CD4-positive, alpha-beta T cell treated with Interleukin-1 beta for 1 hour (primary cell): ENCODE measurements at regions not wholly inside any gene's neighbourhood (a gene's known extent, or its start where the extent isn't known, plus 50 kb on each side); places are given as distances from the start of the nearest gene placed in this dataset.

ENCODE experiments used
- DNase-seq, 2 donors: peaks; one replicate each; pipeline ENCODE4 v3.0.0-alpha.2; 2020 to 2022

DNA sequence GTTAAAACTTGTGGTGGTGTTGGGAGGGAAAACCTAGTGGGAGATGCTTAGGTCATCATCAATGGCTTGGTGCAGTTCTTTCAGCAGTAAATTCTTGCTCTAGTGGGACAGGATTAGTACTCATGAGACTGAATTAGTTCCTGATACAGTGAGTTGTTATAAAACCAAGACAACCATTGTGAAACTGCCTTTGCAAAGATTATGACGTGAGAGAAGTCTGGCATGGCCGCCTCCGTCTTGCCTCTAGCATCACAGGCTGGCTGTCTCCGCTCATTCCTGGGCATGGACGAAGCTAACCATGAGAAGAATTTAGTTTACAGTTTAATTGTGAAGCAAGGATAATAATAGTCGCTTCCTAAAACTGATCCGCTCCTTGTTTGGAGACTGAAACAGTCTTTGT lies 186.4 kb downstream of the KIF20B start:
- DNase-seq: peak in 1 of 2 donors; percentile 60

DNA sequence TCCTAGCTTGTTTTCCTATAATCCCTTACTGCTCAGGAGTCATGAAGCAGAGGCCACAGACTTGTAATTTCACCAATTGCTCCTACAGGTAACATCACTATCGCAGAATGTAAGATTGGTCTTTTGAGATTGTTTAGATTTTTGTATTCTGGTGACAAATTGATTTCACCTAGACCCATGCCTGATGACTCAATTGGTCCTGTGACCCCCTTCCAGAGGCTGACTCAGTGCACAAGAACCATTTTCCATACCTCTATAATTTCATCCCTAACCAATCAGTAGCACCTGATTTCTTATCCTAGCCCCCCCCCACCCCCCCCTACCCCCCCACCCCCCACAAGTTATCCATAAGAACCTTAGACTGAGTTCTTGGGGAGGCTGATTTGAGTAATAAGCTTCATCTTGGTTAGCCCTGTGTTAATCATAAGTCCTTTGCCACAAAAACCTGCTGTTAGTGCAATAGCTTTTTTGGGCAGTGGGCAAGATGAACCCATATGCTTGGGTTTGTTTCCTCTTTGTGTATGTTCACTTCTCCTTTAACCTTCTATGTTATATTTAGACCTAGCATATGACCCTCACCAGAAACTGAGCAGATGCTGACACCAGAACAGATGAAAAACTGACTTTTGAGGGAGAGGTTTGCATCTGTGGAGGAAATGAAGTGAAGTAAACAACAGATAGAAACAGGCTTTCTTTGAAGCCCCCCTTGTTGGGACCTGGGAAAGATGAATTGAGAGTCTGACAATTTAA lies 187.1 kb downstream of the KIF20B start:
- peak; percentile 4 to 36 for DNase-seq

DNA sequence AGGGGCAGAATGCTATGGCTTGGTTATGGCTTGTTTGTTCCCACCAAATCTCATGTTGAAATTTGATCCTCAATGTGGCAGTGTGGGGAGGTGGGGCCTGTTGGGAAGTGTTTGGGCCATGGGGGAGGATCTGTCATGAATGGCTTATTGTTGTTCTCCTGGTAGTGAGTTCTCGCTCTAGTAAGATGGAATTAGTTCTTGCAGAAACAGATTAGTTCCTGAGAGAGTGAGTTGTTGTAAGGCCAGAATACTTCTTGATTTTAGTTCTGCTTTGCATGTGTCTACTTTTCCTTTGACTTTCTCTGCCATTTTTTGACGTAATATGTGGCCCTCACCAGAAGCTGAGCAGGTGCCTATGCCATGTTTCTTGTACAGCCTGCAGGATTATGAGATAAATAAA lies 188.2 kb downstream of the KIF20B start:
- no peak for DNase-seq

- DNase-seq: no peak
These were observed 189.7 kb downstream of the KIF20B start for GRCh38 chr10:89891006-89891535.

DNA sequence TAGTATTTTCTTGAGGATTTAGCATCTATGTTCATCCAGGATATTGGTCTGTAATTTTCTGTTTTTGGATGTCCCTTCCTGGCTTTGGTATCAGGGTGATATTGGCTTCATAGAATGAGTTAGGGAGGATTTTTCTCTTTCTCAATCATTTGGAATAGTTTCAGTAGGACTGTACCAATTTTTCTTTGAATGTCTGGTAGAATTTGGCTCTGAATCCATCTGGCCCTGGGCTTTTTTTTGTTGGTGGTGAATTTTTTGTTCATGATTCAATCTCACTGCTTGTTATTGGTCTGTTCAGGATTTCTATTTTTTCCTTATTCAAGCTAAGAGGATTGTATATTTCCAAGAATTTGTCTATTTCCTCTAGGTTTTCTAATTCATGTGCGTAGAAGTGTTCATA lies 192.7 kb downstream of the KIF20B start:
- DNase-seq: no peak

DNA sequence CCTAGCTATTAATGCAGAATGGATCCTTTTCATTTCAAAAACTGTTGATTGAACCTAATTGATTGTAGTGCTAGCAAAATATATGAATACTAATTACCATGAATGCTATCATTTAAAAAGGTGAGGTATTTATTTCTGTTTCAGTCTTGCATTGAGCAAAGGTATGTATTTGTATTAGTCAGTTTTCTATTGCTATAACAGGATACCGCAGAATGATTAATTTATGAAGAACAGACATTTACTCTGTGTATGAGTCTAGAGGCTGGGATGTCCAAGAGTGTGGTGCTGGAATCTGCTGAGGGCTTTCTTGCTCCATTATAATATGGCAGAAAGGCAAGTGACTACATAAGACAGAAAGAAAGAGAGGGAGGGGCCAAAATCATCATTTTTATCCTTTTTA lies 199.2 kb downstream of the KIF20B start:
- DNase-seq: no peak

GRCh38 chr10:89901895-89902294 lies 200.5 kb downstream of the KIF20B start:
- no peak for DNase-seq

DNA sequence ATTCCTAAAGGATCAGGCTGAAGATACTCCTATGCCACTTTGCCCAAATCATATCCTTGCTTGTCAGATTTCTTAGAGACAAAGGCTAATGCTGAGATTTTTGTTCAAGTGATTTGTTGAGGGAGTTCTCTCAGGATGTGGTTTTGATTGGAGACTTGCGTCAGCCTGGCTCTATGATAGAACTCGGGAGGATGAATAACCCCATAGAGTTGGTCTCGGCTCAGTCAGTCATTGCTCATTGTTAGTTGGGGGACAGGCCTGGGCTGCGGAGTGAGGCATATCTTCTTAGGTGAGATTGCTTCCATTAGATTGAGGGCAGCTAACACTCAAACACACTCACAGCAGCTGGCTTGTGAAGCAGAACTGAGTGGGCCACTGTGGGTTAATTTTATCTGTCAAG lies 203.4 kb downstream of the KIF20B start:
- no peak for DNase-seq

DNA sequence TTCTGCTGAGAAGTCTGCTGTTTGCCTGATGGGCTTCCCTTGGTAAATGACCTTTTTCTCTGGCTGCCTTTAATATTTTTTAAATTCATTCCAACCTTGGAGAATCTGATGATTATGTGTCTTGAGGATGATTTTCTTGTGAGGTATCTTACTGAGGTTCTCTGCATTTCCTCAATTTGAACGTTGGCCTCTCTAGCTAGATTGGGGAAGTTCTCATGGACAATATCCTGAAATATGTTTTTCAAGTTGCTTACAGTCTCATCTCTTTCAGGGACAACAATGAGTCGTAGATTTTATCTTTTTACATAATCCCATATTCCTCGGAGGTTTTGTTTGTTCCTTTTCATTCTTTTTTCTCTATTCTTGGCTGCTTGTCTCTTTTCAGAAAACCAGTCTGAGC lies 208.4 kb downstream of the KIF20B start:
- DNase-seq: no peak

- DNase-seq: no peak
These were observed 213.6 kb downstream of the KIF20B start for GRCh38 chr10:89915021-89915420.

DNA sequence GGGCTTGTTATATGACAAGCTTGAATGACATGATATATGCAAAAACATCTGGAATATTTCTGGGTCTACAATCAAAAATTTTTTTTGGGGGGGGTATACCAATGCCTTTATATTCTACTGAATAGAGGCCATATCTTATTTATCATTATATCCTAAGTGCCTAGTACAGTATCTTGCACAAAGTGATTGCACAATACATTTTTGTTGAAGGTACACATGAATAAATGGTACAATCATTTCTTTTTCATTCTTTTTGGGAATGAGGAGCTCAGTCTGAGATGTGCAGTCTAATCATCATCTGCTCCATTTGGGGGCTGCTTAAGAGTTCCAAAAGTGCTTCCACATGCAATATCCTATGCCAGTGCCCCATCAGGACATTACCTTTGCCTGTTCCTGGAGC lies 214.6 kb downstream of the KIF20B start:
- no peak for DNase-seq

GRCh38 chr10:89916468-89917215 lies 215.3 kb downstream of the KIF20B start:
- no peak for DNase-seq

GRCh38 chr10:89921403-89921802 lies 220.0 kb downstream of the KIF20B start:
- no peak for DNase-seq

GRCh38 chr10:89923661-89924060 lies 222.3 kb downstream of the KIF20B start:
- DNase-seq: no peak

- no peak for DNase-seq
These were observed 222.9 kb downstream of the KIF20B start for GRCh38 chr10:89924261-89924660.

- no peak for DNase-seq
These were observed 225.3 kb downstream of the KIF20B start for GRCh38 chr10:89926736-89927135.

- no peak for DNase-seq
These were observed 228.1 kb downstream of the KIF20B start for GRCh38 chr10:89929282-89930026.

- DNase-seq: no peak
These were observed 236.1 kb downstream of the KIF20B start for GRCh38 chr10:89937494-89937893.

DNA sequence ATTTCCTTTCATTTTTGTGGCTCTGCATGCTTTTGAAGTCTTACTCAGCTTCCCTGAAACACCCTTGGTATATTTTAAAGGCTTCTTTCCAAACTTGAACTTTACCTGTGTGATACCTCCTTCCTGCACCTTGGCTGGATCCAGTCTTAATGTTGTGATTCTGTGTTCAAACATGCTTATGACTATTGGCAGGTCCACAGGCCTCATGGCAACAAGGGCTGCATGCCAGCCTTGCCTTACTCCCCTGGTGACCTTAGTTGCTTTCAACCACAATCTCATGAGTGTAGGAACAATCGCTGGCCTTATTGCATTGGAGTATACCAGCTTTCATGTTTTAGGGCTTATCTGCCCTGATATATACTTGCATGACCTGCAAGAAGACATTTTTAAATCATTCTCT lies 238.7 kb downstream of the KIF20B start:
- no peak for DNase-seq

DNA sequence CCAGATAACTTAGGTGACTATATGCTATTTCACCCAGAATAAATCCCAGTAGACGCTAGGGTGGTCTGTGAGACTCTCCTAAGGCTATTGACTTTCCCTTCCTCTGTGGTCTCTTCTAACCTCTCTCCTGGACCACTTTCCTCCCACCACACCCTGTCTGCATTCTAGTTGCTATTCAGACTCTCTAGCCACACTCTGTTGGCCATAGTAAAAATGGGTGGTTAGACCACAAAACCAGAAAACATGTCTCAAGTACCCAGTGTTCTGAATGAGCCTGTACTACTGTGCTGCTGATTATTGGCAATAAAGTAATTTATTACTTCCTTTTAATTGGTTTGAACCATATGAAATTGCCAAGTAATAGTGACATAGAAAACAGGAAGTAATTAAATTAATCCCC lies 240.8 kb downstream of the KIF20B start:
- DNase-seq: no peak

GRCh38 chr10:89944138-89944537 lies 242.7 kb downstream of the KIF20B start:
- no peak for DNase-seq

DNA sequence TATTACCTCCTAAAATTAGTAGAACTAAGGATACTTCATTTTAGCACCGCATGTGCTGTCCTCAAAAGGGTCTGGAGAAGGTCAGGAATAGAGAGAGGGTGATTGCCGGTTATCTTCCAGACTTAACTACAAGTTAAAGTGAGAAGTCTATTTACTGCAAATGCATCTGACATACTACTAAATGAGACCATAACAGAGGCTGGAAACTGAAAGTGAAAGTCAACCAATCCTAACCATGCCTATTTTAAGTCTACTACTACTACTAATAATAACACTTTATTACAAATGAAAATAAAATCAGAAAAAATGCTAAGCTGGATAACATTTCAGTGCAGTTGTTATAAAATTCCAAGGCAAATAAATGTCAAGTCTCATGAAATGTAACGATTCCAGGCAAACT lies 244.7 kb downstream of the KIF20B start:
- peak in 1 of 2 donors; percentile 15 for DNase-seq

- no peak for DNase-seq
These were observed 248.1 kb downstream of the KIF20B start for GRCh38 chr10:89949496-89949895.

DNA sequence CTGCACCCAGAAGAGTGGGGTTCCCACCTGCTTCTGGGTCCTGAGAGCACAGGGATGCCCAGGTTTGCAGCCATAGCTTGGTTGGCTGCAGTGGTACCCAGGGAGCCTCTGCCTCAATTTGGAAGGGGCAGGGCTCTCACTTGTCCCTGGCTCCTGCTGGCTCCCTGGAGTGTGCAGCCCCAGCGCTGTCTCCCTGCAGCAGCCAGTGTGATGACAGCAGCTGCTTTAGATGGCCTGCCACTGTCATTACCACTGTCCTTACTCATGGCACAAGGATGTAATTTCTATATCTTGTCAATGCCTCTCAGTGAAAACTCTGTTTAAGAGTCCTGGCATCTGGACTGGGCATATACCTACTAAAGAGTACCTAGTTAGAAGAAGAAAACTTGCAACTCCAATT lies 250.9 kb downstream of the KIF20B start:
- DNase-seq: no peak
